ENCODE measurements at regions not wholly inside any gene's neighbourhood (a gene's known extent, or its start where the extent isn't known, plus 50 kb on each side); places are given as distances from the start of the nearest gene placed in this dataset.

DNA sequence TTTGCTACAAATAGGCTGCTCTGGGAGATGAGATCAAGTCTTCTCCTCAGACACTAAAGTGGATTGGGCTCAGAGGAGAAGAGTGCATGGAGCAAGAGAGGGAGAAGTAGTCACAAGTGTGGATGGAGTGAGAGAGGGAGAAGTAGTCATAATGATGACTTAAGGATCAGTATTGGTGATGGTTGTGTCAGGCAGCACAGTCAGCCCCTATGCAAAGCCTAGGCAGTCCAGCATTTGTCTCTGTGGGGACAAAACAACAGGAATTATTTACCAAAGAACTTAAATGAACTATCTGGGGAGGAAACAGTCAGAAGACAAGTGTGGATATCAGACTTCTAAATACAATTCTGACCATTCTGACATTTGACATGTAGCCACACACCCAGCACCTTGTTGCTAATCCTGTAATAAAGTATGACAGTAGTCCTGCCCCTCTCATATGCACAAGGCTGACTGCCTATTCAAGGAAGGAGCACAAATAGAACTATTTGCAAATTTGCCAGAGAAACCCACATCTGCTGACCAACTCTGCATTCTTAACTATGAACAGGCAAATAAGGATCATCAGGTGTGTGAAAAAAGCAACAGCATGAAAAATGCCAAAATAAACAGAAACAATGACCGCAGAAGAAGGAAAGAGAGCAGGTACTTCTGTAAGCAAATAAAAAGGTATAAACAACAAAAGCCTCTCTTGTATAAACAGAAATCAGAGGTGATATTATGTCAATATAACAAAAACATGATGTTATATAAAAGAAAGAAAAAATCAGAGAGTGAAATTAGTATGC, 1597.9 kb upstream of the ACVR2A start:
- TF ChIP-seq, protein P1, sequence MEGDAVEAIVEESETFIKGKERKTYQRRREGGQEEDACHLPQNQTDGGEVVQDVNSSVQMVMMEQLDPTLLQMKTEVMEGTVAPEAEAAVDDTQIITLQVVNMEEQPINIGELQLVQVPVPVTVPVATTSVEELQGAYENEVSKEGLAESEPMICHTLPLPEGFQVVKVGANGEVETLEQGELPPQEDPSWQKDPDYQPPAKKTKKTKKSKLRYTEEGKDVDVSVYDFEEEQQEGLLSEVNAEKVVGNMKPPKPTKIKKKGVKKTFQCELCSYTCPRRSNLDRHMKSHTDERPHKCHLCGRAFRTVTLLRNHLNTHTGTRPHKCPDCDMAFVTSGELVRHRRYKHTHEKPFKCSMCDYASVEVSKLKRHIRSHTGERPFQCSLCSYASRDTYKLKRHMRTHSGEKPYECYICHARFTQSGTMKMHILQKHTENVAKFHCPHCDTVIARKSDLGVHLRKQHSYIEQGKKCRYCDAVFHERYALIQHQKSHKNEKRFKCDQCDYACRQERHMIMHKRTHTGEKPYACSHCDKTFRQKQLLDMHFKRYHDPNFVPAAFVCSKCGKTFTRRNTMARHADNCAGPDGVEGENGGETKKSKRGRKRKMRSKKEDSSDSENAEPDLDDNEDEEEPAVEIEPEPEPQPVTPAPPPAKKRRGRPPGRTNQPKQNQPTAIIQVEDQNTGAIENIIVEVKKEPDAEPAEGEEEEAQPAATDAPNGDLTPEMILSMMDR (IDR thresholded peaks at IDR 0.05): no peak
- TF ChIP-seq POLR2A (IDR thresholded peaks at IDR 0.05): no peak
